Left renal pelvis (tissue), 4 donors: ENCODE measurements at regions not wholly inside any gene's neighbourhood (a gene's known extent, or its start where the extent isn't known, plus 50 kb on each side); places are given as distances from the start of the nearest gene placed in this dataset.
"Not testable (repeated sequence)": the region's sequence is repeated elsewhere in the genome, so short reads cannot be mapped to it uniquely, and the experiment has no call there.

Source experiments
- DNase-seq, 4 donors: peaks; one replicate each; pipeline ENCODE4 v3.0.0-alpha.2; 2013; ENCODE audit warnings: low read depth in 4 of 4, low spot score in 3 of 4

DNA sequence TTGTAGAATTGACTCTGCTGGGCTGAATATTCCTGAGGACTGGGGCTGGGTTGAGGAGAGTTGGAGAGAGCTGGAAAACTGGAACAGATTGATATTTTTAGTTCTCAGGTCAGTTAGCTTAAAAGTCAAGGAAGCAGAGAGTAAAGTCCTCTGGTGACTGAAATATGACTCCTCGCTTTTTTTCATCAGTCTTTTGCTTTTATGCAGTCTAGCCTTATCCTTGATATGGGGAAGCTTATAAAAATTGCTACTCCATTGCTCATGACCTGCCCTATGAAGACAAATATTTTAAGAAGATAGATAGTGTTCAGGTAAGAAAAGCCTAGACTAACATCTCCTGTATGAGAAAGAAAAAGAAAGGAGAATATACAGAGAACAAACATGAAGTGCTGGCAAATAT lies 152.7 kb downstream of the C4orf33 start:
- no peak for DNase-seq

DNA sequence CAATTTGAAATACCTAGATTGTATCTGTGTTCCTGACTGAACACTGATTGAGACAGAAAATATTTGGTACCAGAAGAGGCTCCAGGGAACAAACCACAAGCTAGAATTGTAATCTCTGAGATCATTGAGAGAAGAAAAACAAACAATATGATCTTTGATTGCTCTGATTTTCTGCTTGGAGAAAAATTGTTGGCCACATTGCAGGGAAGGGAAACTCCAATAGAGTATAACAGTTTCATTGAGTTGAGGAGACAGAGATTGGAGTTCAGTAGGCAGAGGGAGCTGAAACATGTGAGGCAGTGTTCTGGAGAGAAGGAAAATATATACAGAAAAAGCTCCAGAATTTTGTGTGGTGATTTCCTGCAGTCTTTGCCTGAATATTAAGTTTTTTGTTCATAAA lies 158.2 kb downstream of the C4orf33 start:
- DNase-seq: no peak

DNA sequence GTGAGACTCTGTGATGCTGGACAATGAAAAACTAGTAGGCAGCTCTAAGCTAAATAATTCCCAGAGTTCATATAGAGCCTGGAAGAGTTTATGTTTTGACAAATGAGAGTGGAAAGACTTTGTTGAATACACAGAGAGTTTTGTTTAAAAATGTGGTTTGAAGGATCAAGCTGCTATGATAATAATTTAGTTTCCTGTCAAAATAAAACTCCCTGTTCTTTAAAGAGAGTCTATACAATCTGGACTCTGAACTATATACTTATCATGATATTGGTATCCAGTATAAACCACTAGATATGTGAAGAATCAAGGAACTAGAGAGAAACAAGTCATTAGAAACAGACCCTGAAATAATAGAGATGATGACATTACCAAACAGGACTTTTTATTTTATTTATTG lies 158.6 kb downstream of the C4orf33 start:
- no peak for DNase-seq

DNA sequence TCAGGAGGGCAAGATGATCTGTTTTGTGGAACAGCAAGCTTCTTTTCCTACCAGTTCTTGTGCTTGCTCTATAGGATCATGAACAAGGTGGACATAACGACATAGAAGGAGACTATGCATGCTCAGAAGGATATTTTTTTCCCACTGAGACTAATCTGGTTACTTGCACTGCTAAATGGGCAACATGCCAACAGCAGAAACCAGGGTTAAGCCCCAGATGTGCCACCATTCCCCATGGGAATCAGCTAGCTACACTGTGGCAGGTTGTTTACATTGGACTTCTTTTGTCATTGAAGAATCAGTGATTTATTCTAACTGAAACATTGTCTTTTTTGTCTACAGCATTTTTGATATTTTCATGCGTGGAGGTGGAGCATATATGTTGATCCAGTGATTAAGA lies 165.6 kb downstream of the C4orf33 start:
- DNase-seq: no peak

DNA sequence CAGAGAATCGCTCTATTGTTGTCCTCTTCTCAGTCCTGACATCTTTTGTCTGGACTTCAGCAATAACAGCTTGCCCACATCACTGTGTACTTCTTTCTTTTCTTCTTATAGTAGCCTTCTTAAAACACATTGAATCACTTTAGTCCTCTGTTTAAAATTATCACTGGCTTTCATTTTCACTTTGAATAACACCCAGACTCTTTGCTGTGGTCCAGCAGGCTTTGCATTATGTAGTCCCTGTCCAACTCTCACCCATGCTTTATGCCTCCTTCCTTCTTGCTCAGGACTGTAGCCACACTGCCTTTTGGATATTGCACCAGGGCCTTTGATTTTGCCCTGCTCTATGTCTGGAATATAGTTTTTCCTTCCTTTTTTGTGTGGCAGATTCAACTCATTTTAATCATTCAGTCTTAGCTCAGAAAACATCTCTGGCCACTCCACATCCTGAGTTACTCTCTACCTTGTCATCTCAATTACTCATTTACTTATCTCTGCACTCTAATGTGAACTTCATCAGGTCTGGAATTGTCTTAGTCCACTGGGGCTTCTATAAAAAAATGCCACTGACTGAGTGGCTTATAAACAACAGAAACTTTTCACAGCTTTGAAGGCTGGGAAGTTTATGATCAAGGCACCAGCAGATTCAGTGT lies 168.2 kb downstream of the C4orf33 start:
- DNase-seq: no peak

DNA sequence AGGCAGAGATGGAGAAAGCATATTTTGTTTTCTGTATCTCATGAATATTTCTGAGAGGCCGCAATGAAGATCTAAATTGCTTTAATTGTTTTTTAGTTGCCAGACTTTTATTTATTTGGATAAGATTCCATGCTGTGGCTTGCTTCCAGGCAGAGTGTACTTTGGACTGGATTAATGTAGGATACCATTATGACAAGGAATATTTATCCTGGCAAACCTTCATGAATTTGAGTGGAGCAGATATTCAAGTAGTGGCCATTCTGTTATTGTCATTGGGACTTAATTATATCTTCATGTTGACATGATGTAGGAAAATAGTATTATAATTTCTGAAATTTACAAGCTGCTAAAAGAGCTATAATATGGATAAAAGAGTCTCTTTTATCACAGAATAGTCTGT lies 182.9 kb downstream of the C4orf33 start:
- DNase-seq: no peak

DNA sequence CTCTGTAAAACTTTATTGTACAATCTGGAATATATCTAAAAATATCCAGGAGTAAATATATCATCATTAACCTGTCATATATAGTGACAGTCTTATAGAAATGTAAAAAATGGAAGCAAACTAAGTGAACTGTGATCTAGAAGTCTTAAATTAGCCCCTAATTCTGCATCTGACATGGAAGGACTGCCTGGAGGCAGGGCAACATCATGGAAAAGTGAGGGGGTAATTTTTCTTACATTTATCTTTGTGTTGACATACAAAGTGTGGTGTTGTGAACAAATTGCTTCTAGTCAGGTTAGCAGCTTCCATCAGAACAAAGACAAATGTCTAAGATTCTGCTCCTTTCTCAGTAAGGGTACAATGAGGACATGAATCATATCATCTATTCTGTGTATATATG lies 186.3 kb downstream of the C4orf33 start:
- no peak for DNase-seq

DNA sequence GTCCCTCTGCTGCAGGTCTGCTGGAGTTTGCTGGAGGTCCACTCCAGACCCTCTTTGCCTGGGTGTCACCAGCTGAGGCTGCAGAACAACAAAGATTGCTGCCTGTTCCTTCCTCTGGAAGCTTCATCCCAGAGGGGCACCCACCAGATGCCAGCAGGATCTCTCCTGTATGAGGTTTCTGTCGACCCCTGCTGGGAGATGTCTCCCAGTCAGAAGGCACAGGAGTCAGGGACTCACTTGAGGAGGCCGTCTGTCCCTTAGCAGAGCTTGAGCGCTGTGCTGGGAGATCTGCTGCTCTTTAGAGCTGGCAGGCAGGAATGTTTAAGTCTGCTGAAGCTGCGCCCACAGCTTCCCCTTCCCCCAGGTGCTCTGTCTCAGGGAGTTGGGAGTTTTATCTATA lies 196.2 kb downstream of the C4orf33 start:
- DNase-seq: not testable (repeated sequence)

DNA sequence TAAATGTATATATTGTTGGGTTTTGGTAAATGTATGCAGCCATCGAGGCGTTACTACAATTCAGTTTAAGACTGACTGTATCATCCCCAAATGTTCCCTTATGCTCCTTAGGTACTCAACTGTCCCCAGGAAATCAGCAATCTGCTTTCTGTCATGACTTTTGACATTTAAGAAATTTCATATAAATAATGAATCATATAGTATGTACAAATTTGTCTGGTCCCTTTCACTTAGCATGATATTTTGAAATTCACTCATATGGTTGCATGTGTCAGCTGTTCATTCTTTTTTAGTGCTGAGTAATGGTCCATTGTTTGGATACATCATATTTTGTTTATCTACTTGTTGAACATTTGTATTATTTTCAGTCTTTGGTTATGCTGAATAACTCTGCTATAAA lies 218.8 kb downstream of the C4orf33 start:
- DNase-seq: no peak

DNA sequence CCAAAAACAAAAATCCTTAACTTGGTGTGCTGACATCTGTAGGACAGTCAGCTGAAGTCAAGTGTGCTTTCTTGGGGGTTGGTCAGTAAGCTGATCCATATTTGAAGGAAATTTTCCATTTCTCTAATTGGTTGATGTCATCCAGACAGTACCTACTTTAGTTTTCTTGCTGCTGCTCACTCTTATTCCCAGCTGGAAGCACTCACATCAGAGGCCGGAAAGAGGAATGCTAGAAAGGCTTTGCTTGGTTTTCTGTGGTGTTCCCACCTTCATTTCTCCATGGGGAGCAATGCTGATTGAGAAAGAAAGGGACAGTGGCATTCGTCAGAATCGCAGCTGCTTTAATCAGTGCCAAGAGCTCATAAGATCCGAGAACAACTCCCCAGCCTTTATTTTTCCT lies 227.0 kb downstream of the C4orf33 start:
- no peak for DNase-seq

DNA sequence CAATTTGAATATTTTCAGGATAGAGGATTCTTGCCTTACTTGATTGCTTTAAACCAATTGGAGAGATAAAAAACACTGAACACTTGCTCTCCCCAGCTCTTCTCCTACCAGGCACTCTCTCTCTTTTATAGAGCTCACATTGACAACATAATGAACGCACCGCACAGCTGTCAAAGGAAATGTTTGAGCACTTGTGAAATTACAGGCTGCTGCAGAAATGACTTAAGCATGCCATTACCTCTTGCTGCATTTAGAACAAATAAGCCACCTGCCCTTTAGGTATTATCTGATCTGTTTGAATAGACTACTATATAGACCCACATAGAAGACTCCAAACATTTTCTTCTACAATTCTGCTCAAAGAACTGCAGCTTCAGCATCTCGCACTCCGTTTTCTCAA lies 227.7 kb downstream of the C4orf33 start:
- DNase-seq: no peak

DNA sequence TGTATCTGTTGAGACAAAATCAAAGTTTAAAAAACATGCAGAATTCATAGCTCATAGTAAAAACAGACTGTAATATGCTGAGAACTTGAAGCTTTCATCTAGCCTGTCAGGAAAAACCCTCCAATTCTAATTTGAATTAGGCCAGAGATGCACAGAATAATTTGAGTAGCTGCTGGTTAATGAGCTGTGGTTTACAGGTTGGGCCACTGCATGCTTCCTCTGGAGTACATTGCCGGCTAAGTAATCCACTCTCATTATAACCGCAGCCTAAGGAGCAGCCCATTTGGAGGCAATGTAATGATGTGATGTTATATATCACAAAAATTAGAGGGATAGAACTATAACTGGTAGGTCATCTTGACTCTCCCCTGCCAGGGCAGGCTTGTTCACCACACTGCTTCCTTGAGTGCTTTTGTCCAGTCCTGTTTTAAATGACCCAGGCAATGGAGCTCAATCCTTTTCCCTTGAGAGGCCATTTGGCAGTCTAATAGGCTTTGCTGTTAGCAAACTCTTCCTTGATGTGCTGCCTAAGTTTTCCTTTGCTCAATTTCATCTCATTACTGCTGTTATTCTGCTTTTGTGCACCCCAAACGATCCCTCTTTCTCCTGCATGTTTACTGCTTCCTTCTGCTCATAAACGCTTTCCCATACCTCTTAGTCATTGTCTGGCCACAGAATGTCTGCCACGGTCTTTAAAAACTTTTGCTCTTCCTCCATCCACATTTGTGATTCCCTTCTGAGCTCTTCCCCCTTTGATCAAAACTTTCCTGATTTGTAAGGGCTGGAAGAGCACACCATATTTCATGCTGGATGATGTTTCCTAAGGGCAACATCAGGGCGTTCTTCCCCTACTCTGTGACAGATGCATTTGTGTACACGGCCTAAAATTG lies 230.9 kb downstream of the C4orf33 start:
- DNase-seq: no peak

DNA sequence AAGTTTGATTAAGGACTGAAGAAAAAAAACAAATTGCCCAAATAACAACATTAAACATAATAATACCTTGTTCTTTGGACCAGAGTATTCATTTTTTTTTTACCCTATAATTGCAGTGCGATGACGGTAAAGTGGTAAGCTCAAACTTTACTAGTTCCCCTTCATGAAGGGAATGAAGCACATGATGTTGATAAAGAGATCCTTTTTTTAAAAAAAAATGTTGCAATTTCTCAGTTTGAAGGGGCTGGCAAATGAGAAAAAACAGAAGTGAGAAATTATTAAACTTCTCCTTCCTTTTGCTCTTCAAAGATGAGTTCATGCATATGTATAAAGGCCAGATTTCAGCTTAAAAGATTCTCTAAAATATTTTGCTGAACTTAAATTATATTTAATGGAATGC lies 231.7 kb downstream of the C4orf33 start:
- no peak for DNase-seq

DNA sequence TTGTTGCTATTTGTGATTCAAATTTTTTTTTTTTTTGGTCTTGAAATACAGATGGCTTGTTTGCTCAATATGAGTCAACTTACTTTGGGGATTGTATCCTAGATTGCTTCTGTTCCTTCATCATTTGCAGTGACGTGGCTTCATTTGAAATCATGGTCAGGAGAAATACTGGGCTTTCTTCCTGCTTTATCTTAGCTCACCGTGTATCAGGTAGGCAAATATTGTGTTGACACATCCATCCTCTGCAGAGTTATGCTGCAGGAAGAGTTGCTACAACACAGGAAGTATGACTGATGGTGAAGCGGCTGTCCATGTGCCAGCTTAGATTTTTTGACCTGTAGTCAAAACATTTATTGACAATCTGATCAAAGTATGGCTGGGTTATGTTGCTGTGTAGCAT lies 232.2 kb downstream of the C4orf33 start:
- no peak for DNase-seq

DNA sequence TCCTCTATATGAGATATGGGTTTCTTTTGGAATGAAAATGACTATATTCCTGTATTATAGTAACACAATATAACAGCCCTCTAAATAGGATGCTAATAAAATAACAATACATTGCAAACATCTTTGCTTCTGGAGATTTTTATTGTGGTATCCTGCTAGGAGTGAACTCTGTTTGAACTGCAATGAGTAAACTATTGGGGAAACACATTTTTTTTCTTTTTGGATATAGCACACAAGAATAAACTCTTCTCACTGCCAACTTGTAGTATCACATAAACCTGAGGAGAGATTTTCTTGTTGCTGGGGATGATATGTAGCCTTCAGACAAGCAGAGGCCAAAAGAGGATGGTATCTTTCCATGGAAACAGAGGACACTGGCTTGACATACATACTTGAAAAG lies 238.2 kb downstream of the C4orf33 start:
- no peak for DNase-seq

DNA sequence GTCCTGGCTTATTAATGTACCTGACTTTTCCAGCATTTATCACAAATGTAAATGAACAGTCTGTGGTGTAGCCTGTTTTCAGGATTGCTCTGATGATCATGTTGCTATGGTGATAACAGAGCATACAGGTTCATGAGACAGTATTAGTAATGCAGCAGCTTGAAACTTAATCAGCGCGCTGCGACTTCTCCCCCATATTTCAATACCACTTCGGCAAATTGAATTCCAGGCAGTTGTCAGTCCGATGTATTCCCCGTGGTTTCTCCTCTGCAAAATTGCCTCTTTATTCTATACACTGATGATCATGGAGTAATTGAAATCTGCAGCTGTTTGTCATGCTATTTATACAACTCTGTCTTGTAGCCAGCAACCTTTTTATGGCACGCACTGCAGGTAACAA lies 239.3 kb downstream of the C4orf33 start:
- no peak for DNase-seq

DNA sequence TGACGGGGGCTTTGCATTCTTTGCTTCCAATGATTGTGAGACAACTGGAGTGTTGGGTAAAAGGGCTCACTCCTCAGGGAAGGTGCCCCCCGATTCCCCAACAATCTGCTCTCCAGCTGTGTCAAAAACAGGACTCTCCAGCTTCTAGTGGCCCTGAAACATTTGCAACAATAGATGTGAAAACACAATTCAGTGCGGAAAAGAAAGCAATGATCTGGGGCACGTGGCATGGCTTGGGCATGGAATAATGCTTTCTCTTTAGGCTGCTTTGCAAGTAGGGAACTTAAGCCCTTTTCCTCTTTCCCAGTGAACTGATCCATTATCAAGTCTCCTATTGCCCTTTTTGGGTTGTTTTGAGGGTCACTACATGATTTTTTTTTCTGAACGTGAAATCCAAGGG lies 239.9 kb downstream of the C4orf33 start:
- no peak for DNase-seq

DNA sequence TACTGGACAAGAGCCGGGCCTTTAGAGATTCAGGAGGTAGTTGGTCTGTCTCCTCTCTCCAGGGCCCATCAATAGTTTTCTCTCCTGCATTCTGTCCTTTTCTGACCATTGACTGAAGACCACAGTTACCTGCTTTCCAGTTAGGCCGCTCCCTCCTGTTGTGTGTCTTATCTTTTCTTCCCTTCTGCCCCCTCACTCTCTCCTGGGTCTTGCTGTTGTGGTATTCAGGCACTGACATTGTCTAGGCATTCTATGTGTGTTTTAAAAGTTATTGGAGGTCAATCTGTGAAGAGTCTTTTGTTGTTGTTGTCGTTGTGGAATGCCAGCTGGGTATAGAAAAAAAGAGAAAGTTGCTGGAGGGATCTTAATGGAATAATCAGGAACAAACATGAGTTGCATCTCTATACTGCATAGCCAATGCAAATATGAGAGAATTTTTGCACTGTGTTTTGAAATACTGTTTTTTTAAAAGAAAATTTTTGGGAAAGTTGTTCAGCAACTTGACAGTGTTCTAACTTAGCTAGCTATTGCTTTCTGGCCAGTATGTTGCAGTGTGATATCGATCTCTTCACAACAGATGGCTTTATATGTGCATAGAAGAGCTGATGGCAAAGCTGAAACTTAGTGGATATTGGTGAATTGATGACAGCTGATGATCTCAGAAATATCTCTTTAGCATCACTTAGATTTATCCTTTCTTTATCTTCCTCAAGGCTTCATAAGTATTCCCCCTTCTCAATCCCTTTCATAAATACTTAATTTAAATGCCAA lies 240.7 kb downstream of the C4orf33 start:
- no peak for DNase-seq

DNA sequence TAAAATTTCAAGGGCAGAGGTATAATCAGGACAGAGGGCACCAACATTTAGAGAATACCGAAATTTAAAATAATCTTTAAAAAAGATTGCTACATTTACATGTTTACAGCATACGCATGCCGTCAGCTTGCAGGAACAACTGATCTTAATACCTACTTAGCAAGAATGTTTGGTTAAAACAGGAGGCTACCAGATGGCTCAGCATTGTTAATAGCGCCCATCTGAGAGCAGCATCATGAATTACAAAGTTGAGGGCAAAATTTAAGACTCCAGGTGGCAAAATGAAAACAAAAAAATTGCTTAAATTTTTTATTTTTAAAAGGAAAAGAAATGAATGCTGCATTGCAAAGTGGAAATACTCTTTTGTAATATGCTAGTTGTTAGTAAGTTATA lies 241.3 kb downstream of the C4orf33 start:
- no peak for DNase-seq

DNA sequence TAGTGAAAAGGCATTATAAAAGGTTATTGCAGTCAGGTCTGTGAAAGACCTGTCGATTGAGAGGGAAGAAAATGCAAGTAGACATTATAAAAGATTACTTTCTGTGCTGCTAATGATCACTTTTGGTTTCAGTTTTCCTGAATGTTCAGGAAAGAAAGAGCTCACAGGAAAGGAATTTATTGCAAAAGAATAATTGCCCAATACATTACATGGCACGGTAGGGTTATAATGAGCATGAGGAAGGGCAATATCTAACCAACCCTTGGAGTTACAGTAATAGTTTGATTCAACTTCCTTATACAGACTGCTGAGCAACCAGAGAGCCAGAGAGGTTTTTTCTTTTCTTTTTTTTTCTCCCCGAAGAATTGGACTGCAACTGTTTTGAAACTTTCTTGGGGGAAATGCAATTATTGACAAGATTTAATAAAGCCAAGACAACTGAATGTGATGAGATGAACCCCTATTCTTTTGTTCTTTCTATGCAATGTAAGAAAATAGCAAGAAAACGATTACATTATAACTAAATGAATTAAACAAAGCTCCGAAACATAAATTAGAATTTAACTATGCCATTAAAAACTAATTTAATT lies 247.0 kb downstream of the C4orf33 start:
- DNase-seq: no peak

DNA sequence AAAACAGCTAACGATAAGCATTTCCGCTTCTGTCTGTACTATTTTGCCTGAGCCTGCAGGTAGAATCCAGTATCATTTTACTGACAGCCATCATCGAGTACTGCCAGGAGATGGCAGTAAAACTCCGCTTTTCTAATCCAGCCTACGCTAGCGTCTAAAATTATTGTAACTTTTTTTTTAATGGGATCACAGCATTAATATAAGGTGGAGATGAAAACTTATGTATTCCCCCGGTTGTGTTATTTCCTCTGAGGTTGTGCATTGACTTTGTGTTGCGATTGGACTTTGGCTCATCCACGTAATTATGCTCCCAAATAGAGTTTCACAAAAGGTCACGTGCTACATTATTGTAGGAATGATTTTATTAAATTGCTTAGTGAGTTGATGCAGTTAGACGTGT lies 248.1 kb downstream of the C4orf33 start:
- DNase-seq: no peak
